NCI-H2029 (cell line): ENCODE measurements at regions not wholly inside any gene's neighbourhood (a gene's known extent, or its start where the extent isn't known, plus 50 kb on each side); places are given as distances from the start of the nearest gene placed in this dataset.

Experiments used
- DNase-seq: peaks from one replicate; lab custom pipeline; 2025; lab: John Stamatoyannopoulos, UW

DNA sequence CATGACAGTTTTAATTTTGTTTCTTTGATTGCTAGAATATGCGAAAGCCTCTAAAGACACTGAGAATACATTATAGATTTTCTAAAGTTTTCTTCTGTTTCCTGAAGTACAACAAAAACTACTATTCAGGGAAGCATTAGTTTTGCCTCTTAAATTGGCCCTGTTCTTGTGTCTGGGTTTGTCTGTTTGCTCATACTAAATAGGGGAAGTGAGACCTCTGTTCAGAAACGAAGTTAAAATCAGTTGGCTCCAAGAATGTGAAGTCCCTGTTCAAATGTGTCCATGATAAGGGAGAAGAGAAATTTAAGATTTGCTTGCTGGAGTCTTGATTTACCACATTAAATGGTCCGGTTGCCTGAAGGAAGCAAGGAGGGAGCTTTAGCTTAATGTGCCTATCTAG, 327.3 kb upstream of the GBE1 start:
- DNase-seq: no peak

GRCh38 chr3:82087958-82088357, 326.5 kb upstream of the GBE1 start:
- DNase-seq: no peak

DNA sequence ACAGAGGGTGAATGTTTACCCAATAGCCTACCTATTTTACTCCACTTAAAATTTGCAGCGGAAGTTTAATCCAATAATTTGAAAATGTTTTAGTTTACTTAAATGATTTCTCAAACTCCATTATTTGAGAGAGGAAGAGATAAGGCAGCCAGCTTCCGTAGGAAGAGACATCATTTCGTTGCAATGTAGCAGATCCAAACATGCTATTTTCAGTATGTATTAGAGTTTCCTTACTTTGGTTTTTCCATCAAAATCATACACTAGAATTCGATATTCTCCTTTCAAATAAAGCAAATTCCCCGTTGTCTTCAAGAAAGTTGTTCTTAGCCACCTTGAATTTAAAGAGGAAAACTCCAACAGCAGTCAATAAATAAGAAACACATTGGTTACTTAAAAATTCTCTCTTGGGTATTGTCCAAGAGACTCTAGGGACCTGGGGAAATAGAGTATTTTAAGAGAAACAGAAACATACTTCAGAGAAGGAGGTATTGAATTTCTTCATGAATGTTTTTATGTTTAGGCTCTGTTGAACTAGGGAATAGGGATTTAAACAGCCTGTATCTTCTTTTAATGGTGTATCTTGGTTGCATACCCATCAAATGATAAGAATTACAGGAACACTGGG, 324.5 kb upstream of the GBE1 start:
- DNase-seq: no peak

DNA sequence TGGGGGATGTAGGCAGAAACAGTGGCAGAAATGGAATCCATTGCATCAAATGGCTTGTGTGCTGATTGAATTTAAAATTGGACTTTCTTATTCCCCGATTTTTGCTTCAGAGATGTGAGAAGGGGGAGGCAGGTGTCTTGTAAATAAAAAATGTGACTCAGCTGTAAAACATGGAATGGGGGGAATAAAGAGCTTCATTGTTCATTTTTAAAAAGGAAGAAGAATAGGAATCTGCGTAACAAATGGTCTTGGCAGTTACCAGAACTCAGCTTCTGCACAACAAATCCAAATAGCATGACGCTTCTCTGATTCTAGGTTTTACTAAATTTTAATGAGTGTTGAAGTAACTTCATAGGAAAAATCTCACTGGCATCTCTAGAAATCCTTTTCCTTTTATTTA, 323.9 kb upstream of the GBE1 start:
- no peak for DNase-seq

DNA sequence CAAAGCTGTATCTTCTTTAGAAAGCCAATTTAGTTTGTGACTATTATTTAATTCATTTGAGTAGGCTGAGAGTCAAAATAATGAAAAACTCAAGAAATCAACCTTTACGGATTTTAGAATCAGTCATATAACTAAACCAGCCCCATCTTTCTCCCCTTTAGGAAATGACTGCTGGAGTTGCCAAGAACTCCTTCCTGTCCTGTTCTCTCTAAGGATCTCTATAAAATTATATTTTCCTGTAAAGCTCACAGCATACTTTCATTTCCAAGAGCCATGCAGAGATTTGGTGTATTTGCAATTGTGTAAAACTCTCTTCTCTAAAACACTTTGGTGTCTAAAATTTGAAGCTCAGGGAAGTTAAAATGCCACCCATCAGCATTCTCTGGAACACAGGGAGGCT, 323.4 kb upstream of the GBE1 start:
- no peak for DNase-seq

- no peak for DNase-seq
These were observed 321.4 kb upstream of the GBE1 start for GRCh38 chr3:82082796-82083195.

- no peak for DNase-seq
These were observed 319.9 kb upstream of the GBE1 start for GRCh38 chr3:82081351-82081750.

GRCh38 chr3:82080792-82081191, 319.3 kb upstream of the GBE1 start:
- DNase-seq: no peak

DNA sequence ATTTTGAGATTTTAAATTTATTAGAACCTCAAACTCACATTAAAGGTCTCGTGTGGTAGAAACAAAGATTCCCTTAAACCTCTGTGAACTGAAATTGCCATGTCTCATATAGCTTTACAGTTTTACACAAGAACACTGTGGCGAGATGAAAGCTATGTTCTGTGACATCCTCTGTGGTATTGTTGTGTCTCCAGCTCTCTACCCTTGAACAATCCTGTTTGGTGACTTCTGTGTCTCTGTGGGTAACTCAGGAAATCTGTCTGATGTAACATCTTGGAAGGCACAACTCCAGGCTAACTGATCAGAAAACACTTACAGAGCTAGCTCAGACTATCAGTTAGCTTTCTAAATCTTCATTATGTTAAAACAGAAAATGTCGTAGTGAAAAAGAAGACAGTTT, 318.8 kb upstream of the GBE1 start:
- no peak for DNase-seq

- no peak for DNase-seq
These were observed 318.0 kb upstream of the GBE1 start for GRCh38 chr3:82079335-82079890.

GRCh38 chr3:82078246-82078645, 316.8 kb upstream of the GBE1 start:
- DNase-seq: no peak

- no peak for DNase-seq
These were observed 306.0 kb upstream of the GBE1 start for GRCh38 chr3:82067420-82067819.

DNA sequence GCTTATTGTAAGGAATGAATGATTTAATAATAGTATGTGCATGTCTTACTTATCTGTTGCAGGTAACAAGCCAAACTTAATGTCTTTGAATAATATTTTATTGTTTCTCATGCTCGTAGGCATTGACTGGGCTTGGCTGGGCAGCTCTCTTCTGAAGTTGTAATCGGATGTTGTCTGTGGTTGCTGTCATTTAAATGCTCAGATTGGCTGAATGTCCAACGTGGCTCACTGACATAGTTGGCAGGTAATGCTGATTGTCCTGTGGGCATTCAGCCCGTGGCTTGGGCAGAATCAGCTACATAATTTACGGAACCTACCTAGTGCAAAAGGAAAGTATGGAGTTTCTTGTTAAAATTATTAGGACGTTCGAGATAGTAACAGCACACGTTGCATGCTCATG, 297.4 kb upstream of the GBE1 start:
- no peak for DNase-seq

DNA sequence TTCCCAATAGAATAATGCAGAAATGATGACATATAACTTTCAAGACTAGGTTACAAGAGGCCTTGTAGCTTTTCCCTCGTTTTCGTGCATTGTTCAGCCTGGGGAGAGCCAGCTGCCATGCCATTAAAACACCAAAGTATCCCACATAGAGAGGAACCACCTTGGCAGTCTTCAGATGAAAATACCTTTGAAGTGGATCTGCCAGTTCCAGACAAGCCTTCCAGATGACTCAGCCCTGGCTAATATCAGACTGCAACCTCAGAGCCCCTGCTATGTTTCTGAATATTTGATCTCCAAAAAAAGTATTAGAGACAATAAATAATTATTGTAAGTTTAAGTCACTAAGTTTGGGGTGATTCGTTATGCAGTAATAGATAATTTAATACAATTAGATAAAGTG, 294.3 kb upstream of the GBE1 start:
- no peak for DNase-seq

GRCh38 chr3:82054849-82055248, 293.4 kb upstream of the GBE1 start:
- DNase-seq: no peak

DNA sequence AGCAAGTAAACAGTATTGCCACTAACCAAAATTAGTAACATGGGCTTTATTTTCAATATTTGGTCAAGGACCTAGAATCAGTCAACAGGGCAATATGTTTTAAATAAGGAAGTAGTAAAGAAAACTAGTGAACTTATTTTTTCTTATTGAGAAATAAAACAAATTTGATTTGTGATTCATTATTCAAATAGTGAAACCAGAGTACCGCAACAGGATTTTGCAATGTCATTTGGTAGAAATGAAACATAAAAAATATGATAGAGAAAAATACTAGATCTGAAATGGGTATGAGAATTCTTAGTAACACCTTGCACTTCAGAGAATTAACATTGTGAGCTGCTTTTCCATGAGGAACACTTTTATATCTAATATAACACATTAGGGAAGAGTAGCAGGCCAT, 291.8 kb upstream of the GBE1 start:
- DNase-seq: no peak

GRCh38 chr3:82050382-82050781, 288.9 kb upstream of the GBE1 start:
- no peak for DNase-seq

DNA sequence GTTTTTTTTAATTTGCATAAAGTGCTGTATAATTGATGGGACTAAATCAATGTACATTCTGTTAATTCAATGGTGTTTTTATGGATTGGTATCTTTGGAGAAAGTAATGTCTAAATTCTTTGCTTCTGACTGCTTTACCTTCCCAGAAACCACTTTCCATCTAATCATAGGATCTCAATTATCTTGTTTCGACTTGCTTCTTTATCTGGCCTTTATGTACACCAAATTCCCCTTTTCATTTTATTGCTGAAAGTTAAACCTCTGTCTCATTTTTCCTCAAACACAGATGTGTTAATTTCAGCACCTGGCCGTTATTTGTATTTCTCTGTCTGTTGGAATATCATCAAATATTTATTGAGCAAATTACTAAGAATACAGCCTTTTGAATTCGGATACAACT, 287.3 kb upstream of the GBE1 start:
- no peak for DNase-seq

GRCh38 chr3:82044930-82045705, 283.7 kb upstream of the GBE1 start:
- no peak for DNase-seq

DNA sequence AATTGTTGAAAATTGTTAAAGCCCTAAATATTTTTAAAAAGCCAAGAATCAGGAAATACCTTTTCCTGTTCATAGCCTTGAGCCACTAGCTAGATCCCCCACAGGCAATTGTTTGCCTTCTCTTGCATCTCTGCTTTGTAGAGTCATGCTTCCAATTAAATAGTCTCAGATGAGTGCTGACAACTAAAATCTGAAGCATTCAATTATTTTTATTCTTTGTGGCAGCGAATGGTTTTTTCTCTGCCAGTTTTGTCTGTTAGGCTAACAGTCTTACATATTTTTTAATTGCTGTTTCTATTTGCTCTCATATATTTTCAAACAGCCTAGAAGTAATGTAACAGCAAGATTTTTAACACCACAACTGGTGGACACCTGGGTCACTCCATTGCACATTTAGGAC, 277.1 kb upstream of the GBE1 start:
- DNase-seq: no peak

DNA sequence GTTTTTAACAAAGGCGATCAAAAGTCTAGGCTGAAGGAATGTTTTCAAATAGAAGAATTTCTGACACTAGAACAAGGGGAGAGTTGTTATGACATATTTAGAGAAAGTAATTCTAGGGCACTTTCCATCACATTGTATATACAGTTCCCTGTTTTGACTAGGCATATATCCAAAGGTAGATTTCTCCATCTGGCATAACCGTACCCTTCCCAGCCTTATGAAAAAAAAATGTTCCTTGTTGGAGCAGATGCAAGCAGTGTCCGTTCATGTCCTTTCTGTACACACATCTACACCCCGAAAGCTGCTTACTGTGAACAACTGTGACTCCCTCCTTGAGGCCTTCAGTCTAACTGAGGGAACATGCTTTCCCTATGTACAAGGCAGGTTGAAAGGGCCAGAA, 271.7 kb upstream of the GBE1 start:
- no peak for DNase-seq

- no peak for DNase-seq
These were observed 270.2 kb upstream of the GBE1 start for GRCh38 chr3:82031596-82031995.

DNA sequence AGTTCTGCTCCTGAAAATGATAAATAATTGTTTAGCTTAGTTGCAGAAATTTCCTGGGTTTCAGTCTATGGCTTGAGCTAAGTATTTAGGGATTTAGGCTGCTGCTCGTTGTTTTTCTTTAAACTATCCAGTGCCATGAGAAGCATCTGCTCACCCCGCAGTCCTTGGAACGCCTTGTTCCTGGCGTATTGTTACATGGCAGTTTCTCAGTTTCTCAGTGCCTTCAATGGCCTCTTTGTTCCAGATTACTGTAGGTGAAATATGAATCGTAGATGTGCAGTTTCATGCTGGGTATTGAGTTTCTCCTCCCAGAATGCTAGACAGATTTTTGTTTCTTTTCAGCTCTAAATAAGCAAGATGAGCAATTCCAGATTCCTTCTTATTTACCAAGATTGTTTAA, 269.5 kb upstream of the GBE1 start:
- DNase-seq: no peak

DNA sequence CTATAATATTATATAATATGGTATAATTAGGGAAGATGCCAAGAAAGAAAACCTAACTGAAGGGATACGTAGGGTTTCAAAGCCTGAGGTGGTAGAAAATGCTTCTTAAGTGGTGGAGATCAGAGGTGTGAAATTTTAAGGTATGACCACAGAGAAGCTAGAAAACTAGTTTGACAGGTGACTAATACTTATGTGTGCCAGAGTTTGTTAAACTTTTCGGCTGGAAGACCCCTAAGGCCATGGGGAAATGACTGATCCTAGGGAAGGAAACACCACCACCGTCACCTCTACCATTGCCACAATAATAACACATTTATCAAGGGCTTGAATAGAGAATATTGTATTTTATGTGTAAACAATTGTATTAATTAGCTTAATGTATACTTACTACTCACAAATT, 261.4 kb upstream of the GBE1 start:
- no peak for DNase-seq
